GM23338 (cell line): ENCODE measurements at regions not wholly inside any gene's neighbourhood (a gene's known extent, or its start where the extent isn't known, plus 50 kb on each side); places are given as distances from the start of the nearest gene placed in this dataset.

Source experiments
- ATAC-seq: fragments of 200-7000 bp; cut with Tn5 transposase; 3 replicates; pipeline ENCODE4 v1.9.1; 2020
- DNase-seq: peaks from one replicate; pipeline ENCODE4 v3.0.0-alpha.2; 2015; ENCODE audit warnings: low spot score
- H2AFZ ChIP-seq: fragments of 200-600 bp; sonication (generic); 2 replicates; pipeline ENCODE4 v1.8.0; 2016; ENCODE audit warnings: antibody characterized with exemption, mild to moderate bottlenecking, moderate library complexity
- H3F3A ChIP-seq: fragments of 200-600 bp; sonication (generic); replicated peaks from 2 replicates; pipeline ENCODE4 v1.8.0; 2017; ENCODE audit warnings: antibody characterized with exemption, mixed run types, low read depth
- H3K27ac ChIP-seq: fragments of 200-600 bp; sonication (generic); 2 replicates; pipeline ENCODE4 v1.6.1; 2016; ENCODE audit warnings: low read depth
- H3K27me3 ChIP-seq: fragments of 200-600 bp; sonication (generic); 2 replicates; pipeline ENCODE4 v1.8.0; 2016; ENCODE audit warnings: mild to moderate bottlenecking, mixed run types, moderate library complexity; ENCODE audit not compliant: insufficient read depth
- H3K36me3 ChIP-seq: fragments of 200-600 bp; sonication (generic); 2 replicates; pipeline ENCODE4 v1.8.0; 2016; ENCODE audit warnings: mild to moderate bottlenecking; ENCODE audit not compliant: insufficient read depth
- H3K4me1 ChIP-seq: fragments of 200-600 bp; sonication (generic); 2 replicates; pipeline ENCODE4 v1.8.0; 2016; ENCODE audit warnings: mild to moderate bottlenecking, moderate library complexity; ENCODE audit not compliant: insufficient read depth
- H3K4me2 ChIP-seq: fragments of 200-600 bp; sonication (generic); 2 replicates; pipeline ENCODE4 v1.7.1; 2017; ENCODE audit warnings: mixed run types
- H3K4me3 ChIP-seq: fragments of 200-600 bp; sonication (generic); 2 replicates; pipeline ENCODE4 v1.6.1; 2016; ENCODE audit warnings: mixed run types
- H3K79me2 ChIP-seq: fragments of 200-600 bp; sonication (generic); replicated peaks from 2 replicates; pipeline ENCODE4 v1.8.0; 2017; ENCODE audit warnings: mild to moderate bottlenecking; ENCODE audit not compliant: insufficient read depth
- H3K9me2 ChIP-seq: fragments of 200-600 bp; sonication (generic); 2 replicates; pipeline ENCODE4 v1.8.0; 2017; ENCODE audit not compliant: insufficient read depth
- H4K20me1 ChIP-seq: fragments of 200-600 bp; sonication (generic); replicated peaks from 2 replicates; pipeline ENCODE4 v1.8.0; 2017; ENCODE audit warnings: mild to moderate bottlenecking; ENCODE audit not compliant: insufficient read depth
- H3K27ac Mint-ChIP-seq: 2 replicates; pipeline ENCODE4 v1.8.0; 2020; ENCODE audit warnings: inconsistent platforms, mild to moderate bottlenecking, moderate library complexity, mixed read lengths
- H3K27me3 Mint-ChIP-seq: 3 replicates; pipeline ENCODE4 v1.8.0; 2022; ENCODE audit warnings: low read depth, mild to moderate bottlenecking, moderate library complexity, mixed read lengths, inconsistent platforms; ENCODE audit not compliant: insufficient read depth, poor library complexity
- H3K36me3 Mint-ChIP-seq: 3 replicates; pipeline ENCODE4 v1.8.0; 2021; ENCODE audit warnings: low read depth, mild to moderate bottlenecking, inconsistent platforms, moderate library complexity, mixed read lengths
- H3K4me1 Mint-ChIP-seq: 3 replicates; pipeline ENCODE4 v1.8.0; 2020; ENCODE audit warnings: mild to moderate bottlenecking, inconsistent platforms, mixed read lengths
- H3K4me3 Mint-ChIP-seq: 3 replicates; pipeline ENCODE4 v1.8.0; 2021; ENCODE audit warnings: moderate library complexity, mild to moderate bottlenecking, inconsistent platforms, mixed read lengths
- H3K9me3 Mint-ChIP-seq: 3 replicates; pipeline ENCODE4 v1.8.0; 2020; ENCODE audit warnings: moderate library complexity, mild to moderate bottlenecking, inconsistent platforms, mixed read lengths
- NANOG ChIP-seq: IDR thresholded peaks from 2 replicates; pipeline ENCODE4 v1.6.1; 2016; ENCODE audit warnings: antibody characterized with exemption, borderline replicate concordance
- TF ChIP-seq, protein P1 (sequence below): fragments of 250-450 bp; sonication (Bioruptor Pico); IDR thresholded peaks from 2 replicates; pipeline ENCODE4 v1.5.0; 2020; ENCODE audit warnings: mild to moderate bottlenecking, moderate library complexity
- TF ChIP-seq, protein P2 (sequence below), 2 experiments: fragments of 200-600 bp in 1 of 2; sonication (generic) in 1 of 2; conservative IDR thresholded peaks; 2 replicates each; pipeline versions ENCODE4 v1.5.1 to v1.6.1; 2016 to 2017; ENCODE audit warnings: antibody characterized with exemption in 2 of 2, low read depth in 2 of 2, mild to moderate bottlenecking in 2 of 2, moderate library complexity in 1 of 2
- TF ChIP-seq, protein P3 (sequence below): IDR thresholded peaks from one replicate; pipeline ENCODE4 v1.6.1; 2018; ENCODE audit warnings: antibody characterized with exemption; ENCODE audit not compliant: unreplicated experiment

DNA sequence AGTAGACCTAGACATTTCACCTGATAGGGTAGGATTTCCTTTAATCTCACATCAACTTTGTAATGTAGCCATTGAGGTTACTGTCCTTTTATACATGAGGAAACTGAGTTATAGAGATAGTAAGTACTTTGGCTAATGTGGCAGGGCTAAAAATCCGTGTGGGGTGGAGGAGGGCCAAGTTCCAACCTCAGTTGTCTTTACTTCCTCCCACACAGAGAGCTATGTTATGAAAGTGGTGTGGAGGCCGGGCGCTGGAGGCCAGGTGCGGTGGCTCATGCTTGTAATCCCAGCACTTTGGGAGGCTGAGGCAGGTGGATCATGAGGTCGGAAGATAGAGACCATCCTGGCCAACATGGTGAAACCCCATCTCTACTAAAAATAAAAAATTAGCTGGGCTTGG, 173.3 kb downstream of the PALM2AKAP2 start:
- no peak for TF ChIP-seq NANOG
- TF ChIP-seq, protein P1, sequence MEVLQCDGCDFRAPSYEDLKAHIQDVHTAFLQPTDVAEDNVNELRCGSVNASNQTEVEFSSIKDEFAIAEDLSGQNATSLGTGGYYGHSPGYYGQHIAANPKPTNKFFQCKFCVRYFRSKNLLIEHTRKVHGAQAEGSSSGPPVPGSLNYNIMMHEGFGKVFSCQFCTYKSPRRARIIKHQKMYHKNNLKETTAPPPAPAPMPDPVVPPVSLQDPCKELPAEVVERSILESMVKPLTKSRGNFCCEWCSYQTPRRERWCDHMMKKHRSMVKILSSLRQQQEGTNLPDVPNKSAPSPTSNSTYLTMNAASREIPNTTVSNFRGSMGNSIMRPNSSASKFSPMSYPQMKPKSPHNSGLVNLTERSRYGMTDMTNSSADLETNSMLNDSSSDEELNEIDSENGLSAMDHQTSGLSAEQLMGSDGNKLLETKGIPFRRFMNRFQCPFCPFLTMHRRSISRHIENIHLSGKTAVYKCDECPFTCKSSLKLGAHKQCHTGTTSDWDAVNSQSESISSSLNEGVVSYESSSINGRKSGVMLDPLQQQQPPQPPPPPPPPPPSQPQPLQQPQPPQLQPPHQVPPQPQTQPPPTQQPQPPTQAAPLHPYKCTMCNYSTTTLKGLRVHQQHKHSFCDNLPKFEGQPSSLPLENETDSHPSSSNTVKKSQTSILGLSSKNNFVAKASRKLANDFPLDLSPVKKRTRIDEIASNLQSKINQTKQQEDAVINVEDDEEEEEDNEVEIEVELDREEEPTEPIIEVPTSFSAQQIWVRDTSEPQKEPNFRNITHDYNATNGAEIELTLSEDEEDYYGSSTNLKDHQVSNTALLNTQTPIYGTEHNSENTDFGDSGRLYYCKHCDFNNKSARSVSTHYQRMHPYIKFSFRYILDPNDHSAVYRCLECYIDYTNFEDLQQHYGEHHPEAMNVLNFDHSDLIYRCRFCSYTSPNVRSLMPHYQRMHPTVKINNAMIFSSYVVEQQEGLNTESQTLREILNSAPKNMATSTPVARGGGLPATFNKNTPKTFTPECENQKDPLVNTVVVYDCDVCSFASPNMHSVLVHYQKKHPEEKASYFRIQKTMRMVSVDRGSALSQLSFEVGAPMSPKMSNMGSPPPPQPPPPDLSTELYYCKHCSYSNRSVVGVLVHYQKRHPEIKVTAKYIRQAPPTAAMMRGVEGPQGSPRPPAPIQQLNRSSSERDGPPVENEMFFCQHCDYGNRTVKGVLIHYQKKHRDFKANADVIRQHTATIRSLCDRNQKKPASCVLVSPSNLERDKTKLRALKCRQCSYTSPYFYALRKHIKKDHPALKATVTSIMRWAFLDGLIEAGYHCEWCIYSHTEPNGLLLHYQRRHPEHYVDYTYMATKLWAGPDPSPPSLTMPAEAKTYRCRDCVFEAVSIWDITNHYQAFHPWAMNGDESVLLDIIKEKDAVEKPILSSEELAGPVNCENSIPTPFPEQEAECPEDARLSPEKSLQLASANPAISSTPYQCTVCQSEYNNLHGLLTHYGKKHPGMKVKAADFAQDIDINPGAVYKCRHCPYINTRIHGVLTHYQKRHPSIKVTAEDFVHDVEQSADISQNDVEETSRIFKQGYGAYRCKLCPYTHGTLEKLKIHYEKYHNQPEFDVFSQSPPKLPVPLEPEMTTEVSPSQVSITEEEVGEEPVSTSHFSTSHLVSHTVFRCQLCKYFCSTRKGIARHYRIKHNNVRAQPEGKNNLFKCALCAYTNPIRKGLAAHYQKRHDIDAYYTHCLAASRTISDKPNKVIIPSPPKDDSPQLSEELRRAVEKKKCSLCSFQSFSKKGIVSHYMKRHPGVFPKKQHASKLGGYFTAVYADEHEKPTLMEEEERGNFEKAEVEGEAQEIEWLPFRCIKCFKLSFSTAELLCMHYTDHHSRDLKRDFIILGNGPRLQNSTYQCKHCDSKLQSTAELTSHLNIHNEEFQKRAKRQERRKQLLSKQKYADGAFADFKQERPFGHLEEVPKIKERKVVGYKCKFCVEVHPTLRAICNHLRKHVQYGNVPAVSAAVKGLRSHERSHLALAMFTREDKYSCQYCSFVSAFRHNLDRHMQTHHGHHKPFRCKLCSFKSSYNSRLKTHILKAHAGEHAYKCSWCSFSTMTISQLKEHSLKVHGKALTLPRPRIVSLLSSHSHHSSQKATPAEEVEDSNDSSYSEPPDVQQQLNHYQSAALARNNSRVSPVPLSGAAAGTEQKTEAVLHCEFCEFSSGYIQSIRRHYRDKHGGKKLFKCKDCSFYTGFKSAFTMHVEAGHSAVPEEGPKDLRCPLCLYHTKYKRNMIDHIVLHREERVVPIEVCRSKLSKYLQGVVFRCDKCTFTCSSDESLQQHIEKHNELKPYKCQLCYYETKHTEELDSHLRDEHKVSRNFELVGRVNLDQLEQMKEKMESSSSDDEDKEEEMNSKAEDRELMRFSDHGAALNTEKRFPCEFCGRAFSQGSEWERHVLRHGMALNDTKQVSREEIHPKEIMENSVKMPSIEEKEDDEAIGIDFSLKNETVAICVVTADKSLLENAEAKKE = no peak
- no peak overlapping the region for H3K27ac Mint-ChIP-seq
- Histone ChIP-seq H3K9me2 (0 out of 2 replicates have a peak, but pooled peaks cover 6% of the 10 kb centered on the region), H3K4me2 (no peak overlapping the region), H2AFZ (no peak overlapping the region), H3K27ac (no peak overlapping the region), H3K4me3 (no peak overlapping the region), H3K79me2 (no peaks in the 10 kb centered on the region), H4K20me1 (no peaks in the 10 kb centered on the region), H3K4me1 (no peaks in the 10 kb centered on the region; the same call in 1 of the 2 replicates), H3F3A (no peaks in the 10 kb centered on the region), H3K36me3 (no peaks in the 10 kb centered on the region), H3K27me3 (no peaks in the 10 kb centered on the region)
- ATAC-seq = no peak
- H3K9me3 Mint-ChIP-seq = no peaks in the 10 kb centered on the region
- DNase-seq = no peak
- no peaks in the 10 kb centered on the region for H3K36me3 Mint-ChIP-seq
- no peaks in the 10 kb centered on the region for H3K27me3 Mint-ChIP-seq
- H3K4me3 Mint-ChIP-seq = no peak overlapping the region
- peaks cover 12% of the 10 kb centered on the region for H3K4me1 Mint-ChIP-seq

DNA sequence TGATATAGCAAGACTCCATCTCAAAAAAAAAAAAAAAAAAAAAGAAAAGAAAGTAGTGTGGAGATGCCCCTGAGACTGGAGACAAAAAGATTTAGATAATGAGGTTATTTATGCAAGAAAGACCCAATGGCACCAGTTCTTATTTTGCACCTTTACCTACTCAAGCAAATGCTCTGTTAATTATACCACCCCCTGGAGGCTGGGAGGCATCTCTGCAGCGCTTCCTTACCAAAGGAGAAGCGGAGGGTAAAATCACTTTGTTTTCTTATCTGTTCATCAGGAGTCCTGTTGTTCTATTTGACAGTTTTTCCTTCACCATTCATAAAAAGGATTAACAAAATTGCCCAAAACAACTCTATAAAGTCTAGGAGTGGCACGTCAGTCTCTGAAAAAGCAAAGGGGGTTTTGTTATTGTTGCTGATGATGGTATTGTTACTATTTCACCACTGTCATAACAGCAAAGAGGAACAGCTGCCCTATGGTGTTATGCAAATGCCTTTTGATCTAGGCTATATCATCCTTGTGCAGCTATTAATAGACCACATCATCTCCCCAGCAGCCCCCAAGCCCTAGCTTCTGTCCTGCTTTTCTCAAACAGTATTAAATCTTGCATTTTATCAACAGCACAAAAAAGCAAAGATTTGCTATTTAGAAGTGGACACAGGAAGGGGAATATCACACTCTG, 174.0 kb downstream of the PALM2AKAP2 start:
- H3K27ac ChIP-seq = no peak overlapping the region
- no peaks in the 10 kb centered on the region for H3K27me3 ChIP-seq
- Mint-ChIP-seq H3K27me3 (no peaks in the 10 kb centered on the region), H3K4me3 (no peak overlapping the region), H3K36me3 (no peaks in the 10 kb centered on the region), H3K4me1 (peaks cover 12% of the 10 kb centered on the region), H3K27ac (no peak overlapping the region), H3K9me3 (no peaks in the 10 kb centered on the region)
- no peak overlapping the region for H2AFZ ChIP-seq
- H3K79me2 ChIP-seq = no peaks in the 10 kb centered on the region
- TF ChIP-seq, protein P2, sequence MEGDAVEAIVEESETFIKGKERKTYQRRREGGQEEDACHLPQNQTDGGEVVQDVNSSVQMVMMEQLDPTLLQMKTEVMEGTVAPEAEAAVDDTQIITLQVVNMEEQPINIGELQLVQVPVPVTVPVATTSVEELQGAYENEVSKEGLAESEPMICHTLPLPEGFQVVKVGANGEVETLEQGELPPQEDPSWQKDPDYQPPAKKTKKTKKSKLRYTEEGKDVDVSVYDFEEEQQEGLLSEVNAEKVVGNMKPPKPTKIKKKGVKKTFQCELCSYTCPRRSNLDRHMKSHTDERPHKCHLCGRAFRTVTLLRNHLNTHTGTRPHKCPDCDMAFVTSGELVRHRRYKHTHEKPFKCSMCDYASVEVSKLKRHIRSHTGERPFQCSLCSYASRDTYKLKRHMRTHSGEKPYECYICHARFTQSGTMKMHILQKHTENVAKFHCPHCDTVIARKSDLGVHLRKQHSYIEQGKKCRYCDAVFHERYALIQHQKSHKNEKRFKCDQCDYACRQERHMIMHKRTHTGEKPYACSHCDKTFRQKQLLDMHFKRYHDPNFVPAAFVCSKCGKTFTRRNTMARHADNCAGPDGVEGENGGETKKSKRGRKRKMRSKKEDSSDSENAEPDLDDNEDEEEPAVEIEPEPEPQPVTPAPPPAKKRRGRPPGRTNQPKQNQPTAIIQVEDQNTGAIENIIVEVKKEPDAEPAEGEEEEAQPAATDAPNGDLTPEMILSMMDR (conservative IDR thresholded peaks at IDR 0.05; ENCODE audit: low read depth in 2 of 2) = peak; percentile 52 to 79
- TF ChIP-seq, protein P3, sequence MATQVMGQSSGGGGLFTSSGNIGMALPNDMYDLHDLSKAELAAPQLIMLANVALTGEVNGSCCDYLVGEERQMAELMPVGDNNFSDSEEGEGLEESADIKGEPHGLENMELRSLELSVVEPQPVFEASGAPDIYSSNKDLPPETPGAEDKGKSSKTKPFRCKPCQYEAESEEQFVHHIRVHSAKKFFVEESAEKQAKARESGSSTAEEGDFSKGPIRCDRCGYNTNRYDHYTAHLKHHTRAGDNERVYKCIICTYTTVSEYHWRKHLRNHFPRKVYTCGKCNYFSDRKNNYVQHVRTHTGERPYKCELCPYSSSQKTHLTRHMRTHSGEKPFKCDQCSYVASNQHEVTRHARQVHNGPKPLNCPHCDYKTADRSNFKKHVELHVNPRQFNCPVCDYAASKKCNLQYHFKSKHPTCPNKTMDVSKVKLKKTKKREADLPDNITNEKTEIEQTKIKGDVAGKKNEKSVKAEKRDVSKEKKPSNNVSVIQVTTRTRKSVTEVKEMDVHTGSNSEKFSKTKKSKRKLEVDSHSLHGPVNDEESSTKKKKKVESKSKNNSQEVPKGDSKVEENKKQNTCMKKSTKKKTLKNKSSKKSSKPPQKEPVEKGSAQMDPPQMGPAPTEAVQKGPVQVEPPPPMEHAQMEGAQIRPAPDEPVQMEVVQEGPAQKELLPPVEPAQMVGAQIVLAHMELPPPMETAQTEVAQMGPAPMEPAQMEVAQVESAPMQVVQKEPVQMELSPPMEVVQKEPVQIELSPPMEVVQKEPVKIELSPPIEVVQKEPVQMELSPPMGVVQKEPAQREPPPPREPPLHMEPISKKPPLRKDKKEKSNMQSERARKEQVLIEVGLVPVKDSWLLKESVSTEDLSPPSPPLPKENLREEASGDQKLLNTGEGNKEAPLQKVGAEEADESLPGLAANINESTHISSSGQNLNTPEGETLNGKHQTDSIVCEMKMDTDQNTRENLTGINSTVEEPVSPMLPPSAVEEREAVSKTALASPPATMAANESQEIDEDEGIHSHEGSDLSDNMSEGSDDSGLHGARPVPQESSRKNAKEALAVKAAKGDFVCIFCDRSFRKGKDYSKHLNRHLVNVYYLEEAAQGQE = no peak
- H3K4me3 ChIP-seq = no peak overlapping the region
- 0 out of 2 replicates have a peak, but pooled peaks cover 6% of the 10 kb centered on the region for H3K9me2 ChIP-seq
- H3K36me3 ChIP-seq = no peaks in the 10 kb centered on the region
- DNase-seq (peak; percentile 66), ATAC-seq (no peak)
- H3K4me1 ChIP-seq = no peaks in the 10 kb centered on the region; the same call in 1 of the 2 replicates
- H4K20me1 ChIP-seq = no peaks in the 10 kb centered on the region
- no peak overlapping the region for H3K4me2 ChIP-seq
- H3F3A ChIP-seq = no peaks in the 10 kb centered on the region
